DOHH2 (cell line): ENCODE measurements at regions not wholly inside any gene's neighbourhood (a gene's known extent, or its start where the extent isn't known, plus 50 kb on each side); places are given as distances from the start of the nearest gene placed in this dataset.

Experiments used
- CTCF ChIP-seq: fragments of 200-600 bp; sonication (generic); IDR thresholded peaks from one replicate; pipeline ENCODE4 v1.5.1; 2014; ENCODE audit warnings: antibody characterized with exemption, mild to moderate bottlenecking, low read depth, low read length; ENCODE audit not compliant: poor library complexity, severe bottlenecking
- EZH2phosphoT487 ChIP-seq: fragments of 200-600 bp; sonication (generic); IDR thresholded peaks from 2 replicates; pipeline ENCODE4 v1.6.1; 2017; ENCODE audit warnings: borderline replicate concordance, mild to moderate bottlenecking, antibody characterized with exemption, low read length, moderate library complexity, mixed read lengths

- TF ChIP-seq CTCF (no peak), EZH2phosphoT487 (no peak)
Observed at GRCh38 chr2:605674-606608, 71.3 kb downstream of the TMEM18 start.
